CD8-positive, alpha-beta memory T cell (primary cell): ENCODE measurements at regions not wholly inside any gene's neighbourhood (a gene's known extent, or its start where the extent isn't known, plus 50 kb on each side); places are given as distances from the start of the nearest gene placed in this dataset.
"Not testable (repeated sequence)": the region's sequence is repeated elsewhere in the genome, so short reads cannot be mapped to it uniquely, and the experiment has no call there.

ENCODE experiments used
- CTCF ChIA-PET: fragments of 350-600 bp; sonication (Branson Sonifier 250); formaldehyde crosslinking; loops from one replicate; lab custom pipeline; 2021; ENCODE audit warnings: antibody characterized with exemption; lab: Charles Lee
- POLR2A ChIA-PET: fragments of 350-600 bp; sonication (Branson Sonifier 250); formaldehyde crosslinking; loops from one replicate; lab custom pipeline; 2021; ENCODE audit warnings: antibody characterized with exemption; lab: Charles Lee
- DNase-seq, 5 donors: peaks; one replicate each; pipeline versions ENCODE4 v3.0.0 to v3.0.0-alpha.2; 2020 to 2022; ENCODE audit warnings: mixed read lengths in 1 of 5
- H3K27ac ChIP-seq: one replicate; pipeline ENCODE4 v1.7.0; 2013; ENCODE audit warnings: low read depth, mild to moderate bottlenecking, low read length, moderate library complexity
- H3K27me3 ChIP-seq: 2 replicates; pipeline ENCODE4 v1.7.0; 2013; ENCODE audit warnings: low read length, mild to moderate bottlenecking; ENCODE audit not compliant: insufficient read depth, poor library complexity, severe bottlenecking
- H3K36me3 ChIP-seq: 2 replicates; pipeline ENCODE4 v1.7.0; 2013; ENCODE audit warnings: mild to moderate bottlenecking, low read length, moderate library complexity; ENCODE audit not compliant: insufficient read depth
- H3K4me1 ChIP-seq: 2 replicates; pipeline ENCODE4 v1.7.0; 2013; ENCODE audit warnings: mild to moderate bottlenecking, low read length, moderate library complexity; ENCODE audit not compliant: insufficient read depth
- H3K4me3 ChIP-seq: 2 replicates; pipeline ENCODE4 v1.7.0; 2013; ENCODE audit warnings: mild to moderate bottlenecking, low read length
- H3K9me3 ChIP-seq: 2 replicates; pipeline ENCODE4 v1.7.0; 2013; ENCODE audit warnings: mild to moderate bottlenecking, low read length
- H3K27ac Mint-ChIP-seq, 8 donors: one replicate each; pipeline ENCODE4 v1.8.0; 2020 to 2021; ENCODE audit warnings: mixed read lengths in 8 of 8, mild to moderate bottlenecking in 6 of 8, inconsistent platforms in 3 of 8, moderate library complexity in 3 of 8
- H3K27me3 Mint-ChIP-seq, 2 donors: one replicate each; pipeline ENCODE4 v1.8.0; 2020 to 2021; ENCODE audit warnings: mixed read lengths in 2 of 2, mild to moderate bottlenecking in 1 of 2, moderate library complexity in 1 of 2
- H3K36me3 Mint-ChIP-seq, 3 donors: one replicate each; pipeline ENCODE4 v1.8.0; 2020 to 2021; ENCODE audit warnings: mixed read lengths in 3 of 3, inconsistent platforms in 1 of 3, mild to moderate bottlenecking in 1 of 3
- H3K4me1 Mint-ChIP-seq, 3 donors: one replicate each; pipeline ENCODE4 v1.8.0; 2020 to 2021; ENCODE audit warnings: mixed read lengths in 3 of 3, inconsistent platforms in 1 of 3, mild to moderate bottlenecking in 1 of 3
- H3K4me3 Mint-ChIP-seq, 7 donors: one replicate each; pipeline ENCODE4 v1.8.0; 2020 to 2021; ENCODE audit warnings: mixed read lengths in 7 of 7, mild to moderate bottlenecking in 6 of 7, moderate library complexity in 4 of 7, inconsistent platforms in 2 of 7
- H3K9me3 Mint-ChIP-seq, 5 donors: one replicate each; pipeline ENCODE4 v1.8.0; 2020 to 2022; ENCODE audit warnings: mixed read lengths in 5 of 5, mild to moderate bottlenecking in 3 of 5, moderate library complexity in 2 of 5, inconsistent platforms in 1 of 5

DNA sequence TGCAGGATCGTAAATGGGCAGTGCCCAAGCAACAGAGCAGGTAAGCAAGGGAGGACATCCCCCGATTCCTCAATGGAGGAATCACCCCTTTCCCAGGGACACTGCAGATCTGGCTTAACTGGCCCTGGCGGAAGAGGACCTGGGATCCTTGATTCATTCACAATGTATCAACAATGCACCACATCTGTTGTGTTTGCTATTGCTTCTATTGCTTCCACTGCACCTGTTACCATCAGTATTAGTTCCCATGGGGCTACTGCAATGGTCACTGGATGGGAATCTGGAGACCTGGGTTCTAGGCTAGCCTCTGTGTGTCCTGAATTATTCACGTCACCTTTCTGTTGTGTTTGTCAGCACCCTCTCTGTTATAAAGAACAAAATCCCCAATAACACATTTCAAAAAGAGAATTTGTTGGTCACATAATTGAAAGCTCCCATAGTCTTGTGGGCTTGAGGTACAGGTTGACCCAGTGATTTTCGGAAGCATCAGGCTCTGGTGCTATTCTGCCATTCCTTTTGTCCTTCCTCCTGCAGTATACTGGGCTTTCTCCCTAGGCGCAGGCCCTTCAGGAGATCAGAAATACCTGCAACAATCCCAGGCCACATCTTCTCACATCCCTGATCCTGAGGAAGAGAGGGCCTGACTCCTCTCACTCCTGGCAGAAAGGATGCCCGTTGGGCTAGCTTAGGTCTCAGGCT lies 193.5 kb upstream of the GLI2 start:
- Mint-ChIP-seq H3K4me1 (no peaks in the 10 kb centered on the region), H3K27me3 (peaks cover 0 to 28% of the 10 kb centered on the region in 2 donors), H3K36me3 (no peaks in the 10 kb centered on the region), H3K27ac (no peak overlapping the region), H3K4me3 (no peak overlapping the region), H3K9me3 (no peaks in the 10 kb centered on the region)
- no peaks in the 10 kb centered on the region for H3K4me1 ChIP-seq
- ChIA-PET CTCF (no interaction called here), POLR2A (no interaction called here)
- H3K27ac ChIP-seq: no peak overlapping the region
- no peaks in the 10 kb centered on the region for H3K27me3 ChIP-seq
- no peak overlapping the region for H3K4me3 ChIP-seq
- no peaks in the 10 kb centered on the region for H3K36me3 ChIP-seq
- H3K9me3 ChIP-seq: no peaks in the 10 kb centered on the region
- no peak for DNase-seq

GRCh38 chr2:120542911-120543527 lies 192.6 kb upstream of the GLI2 start:
- H3K9me3 ChIP-seq: no peaks in the 10 kb centered on the region

GRCh38 chr2:120543899-120544298 lies 191.8 kb upstream of the GLI2 start:
- Mint-ChIP-seq H3K4me3 (no peak overlapping the region), H3K27ac (no peak overlapping the region), H3K27me3 (peaks cover 9 to 24% of the 10 kb centered on the region in 2 donors), H3K9me3 (no peaks in the 10 kb centered on the region), H3K36me3 (no peaks in the 10 kb centered on the region), H3K4me1 (no peaks in the 10 kb centered on the region)
- POLR2A ChIA-PET: interaction anchor here (0.5 kb wide), 1 partner anchor 827 kb away, joined by 3 read pairs; no protein-coding TSS in a partner anchor
- no peaks in the 10 kb centered on the region for H3K4me1 ChIP-seq
- H3K27ac ChIP-seq: no peak overlapping the region
- no peak overlapping the region for H3K4me3 ChIP-seq
- DNase-seq: no peak
- no peaks in the 10 kb centered on the region for H3K9me3 ChIP-seq
- no peaks in the 10 kb centered on the region for H3K36me3 ChIP-seq
- CTCF ChIA-PET: no interaction called here
- H3K27me3 ChIP-seq: no peaks in the 10 kb centered on the region

More at GRCh38 chr2:120542911-120543527, 192.6 kb upstream of the GLI2 start:
- no peak overlapping the region for H3K4me3 ChIP-seq
- H3K27ac Mint-ChIP-seq: no peak overlapping the region
- CTCF ChIA-PET: no interaction called here
- H3K4me3 Mint-ChIP-seq: no peak overlapping the region
- POLR2A ChIA-PET: interaction anchor here (0.5 kb wide), 1 partner anchor 826 kb away, joined by 3 read pairs; no protein-coding TSS in a partner anchor
- H3K36me3 Mint-ChIP-seq: no peaks in the 10 kb centered on the region
- no peaks in the 10 kb centered on the region for H3K4me1 Mint-ChIP-seq
- H3K27me3 ChIP-seq: no peaks in the 10 kb centered on the region
- peaks cover 6 to 28% of the 10 kb centered on the region in 2 donors for H3K27me3 Mint-ChIP-seq
- no peaks in the 10 kb centered on the region for H3K4me1 ChIP-seq
- no peak for DNase-seq
- no peaks in the 10 kb centered on the region for H3K9me3 Mint-ChIP-seq
- no peaks in the 10 kb centered on the region for H3K36me3 ChIP-seq
- H3K27ac ChIP-seq: no peak overlapping the region

GRCh38 chr2:120544522-120544921 lies 191.1 kb upstream of the GLI2 start:
- POLR2A ChIA-PET: no interaction called here

GRCh38 chr2:120545007-120545406 lies 190.7 kb upstream of the GLI2 start:
- CTCF ChIA-PET, H3K27ac Mint-ChIP-seq, H3K9me3 Mint-ChIP-seq, H3K4me1 ChIP-seq, DNase-seq, H3K36me3 Mint-ChIP-seq, H3K27ac ChIP-seq, H3K27me3 ChIP-seq, H3K4me3 Mint-ChIP-seq, H3K4me1 Mint-ChIP-seq, H3K4me3 ChIP-seq, POLR2A ChIA-PET, H3K36me3 ChIP-seq, H3K9me3 ChIP-seq: not testable (repeated sequence)
- H3K27me3 Mint-ChIP-seq: peaks cover 9 to 24% of the 10 kb centered on the region in 2 donors

More at GRCh38 chr2:120544522-120544921, 191.1 kb upstream of the GLI2 start:
- no peak overlapping the region for H3K4me3 ChIP-seq
- H3K4me3 Mint-ChIP-seq: no peak overlapping the region
- H3K4me1 ChIP-seq: no peaks in the 10 kb centered on the region
- H3K36me3 ChIP-seq: no peaks in the 10 kb centered on the region
- H3K9me3 ChIP-seq: no peaks in the 10 kb centered on the region
- H3K27ac ChIP-seq: no peak overlapping the region
- peaks cover 9 to 24% of the 10 kb centered on the region in 2 donors for H3K27me3 Mint-ChIP-seq
- H3K27me3 ChIP-seq: no peaks in the 10 kb centered on the region
- H3K4me1 Mint-ChIP-seq: no peaks in the 10 kb centered on the region
- no peak for DNase-seq
- no peaks in the 10 kb centered on the region for H3K36me3 Mint-ChIP-seq
- no peak overlapping the region for H3K27ac Mint-ChIP-seq
- CTCF ChIA-PET: no interaction called here
- no peaks in the 10 kb centered on the region for H3K9me3 Mint-ChIP-seq

DNA sequence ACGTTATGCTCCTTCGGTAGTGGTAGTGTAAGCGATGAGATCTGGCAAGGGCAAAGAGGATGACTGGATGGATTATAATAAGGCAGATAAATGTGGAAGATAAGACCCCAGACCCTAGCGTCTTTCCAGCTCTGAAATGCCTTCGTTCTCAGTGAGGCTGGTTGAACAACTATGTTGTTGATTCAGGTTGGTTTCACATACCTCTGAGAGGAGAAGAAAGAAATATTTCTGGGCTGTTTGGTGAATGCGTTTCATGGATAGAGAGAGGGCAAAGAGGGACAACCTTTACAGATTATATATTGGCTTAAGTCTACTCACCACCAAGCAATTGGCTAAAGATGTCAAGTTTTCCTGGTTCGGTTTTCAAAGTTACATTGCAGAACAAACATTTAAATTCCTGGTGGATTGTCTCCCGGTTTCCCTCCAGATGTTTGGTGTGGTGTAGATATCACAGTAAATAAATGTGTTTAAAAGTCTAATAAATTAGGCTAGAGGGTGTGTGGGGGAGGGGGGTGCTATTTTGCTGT lies 190.1 kb upstream of the GLI2 start:
- H3K9me3 ChIP-seq: no peaks in the 10 kb centered on the region
- ChIA-PET CTCF (no interaction called here), POLR2A (no interaction called here)
- no peak overlapping the region for H3K27ac ChIP-seq
- no peak for DNase-seq
- H3K27me3 ChIP-seq: no peaks in the 10 kb centered on the region
- Mint-ChIP-seq H3K36me3 (no peaks in the 10 kb centered on the region), H3K9me3 (no peaks in the 10 kb centered on the region), H3K27ac (no peak overlapping the region), H3K4me1 (no peaks in the 10 kb centered on the region), H3K27me3 (peaks cover 9 to 24% of the 10 kb centered on the region in 2 donors), H3K4me3 (no peak overlapping the region)
- H3K4me1 ChIP-seq: no peaks in the 10 kb centered on the region
- H3K36me3 ChIP-seq: no peaks in the 10 kb centered on the region
- H3K4me3 ChIP-seq: no peak overlapping the region

- POLR2A ChIA-PET: no interaction called here
Observed at GRCh38 chr2:120546048-120546864, 189.4 kb upstream of the GLI2 start.

More at GRCh38 chr2:120546048-120546864, 189.4 kb upstream of the GLI2 start:
- no peaks in the 10 kb centered on the region for H3K36me3 Mint-ChIP-seq
- H3K4me3 ChIP-seq: no peak overlapping the region
- CTCF ChIA-PET: no interaction called here
- no peaks in the 10 kb centered on the region for H3K4me1 ChIP-seq
- no peak overlapping the region for H3K27ac Mint-ChIP-seq
- no peaks in the 10 kb centered on the region for H3K36me3 ChIP-seq
- peak overlapping the region in 1 of 7 donors; percentile 18 for H3K4me3 Mint-ChIP-seq
- H3K27me3 ChIP-seq: no peaks in the 10 kb centered on the region
- no peak overlapping the region for H3K27ac ChIP-seq
- H3K27me3 Mint-ChIP-seq: peaks cover 9 to 24% of the 10 kb centered on the region in 2 donors
- H3K4me1 Mint-ChIP-seq: no peaks in the 10 kb centered on the region
- DNase-seq: no peak
- H3K9me3 Mint-ChIP-seq: no peaks in the 10 kb centered on the region
- no peaks in the 10 kb centered on the region for H3K9me3 ChIP-seq
